GM23248 (cell line): ENCODE measurements at regions not wholly inside any gene's neighbourhood (a gene's known extent, or its start where the extent isn't known, plus 50 kb on each side); places are given as distances from the start of the nearest gene placed in this dataset.

Experiments used
- DNase-seq: peaks from one replicate; pipeline ENCODE4 v3.0.0-alpha.2; 2015
- H2AFZ ChIP-seq: fragments of 200-600 bp; sonication (generic); 2 replicates; pipeline ENCODE4 v1.6.1; 2016; ENCODE audit warnings: antibody characterized with exemption
- H3F3A ChIP-seq: fragments of 200-600 bp; sonication (generic); 2 replicates; pipeline ENCODE4 v1.6.1; 2016; ENCODE audit warnings: mild to moderate bottlenecking, antibody characterized with exemption, mixed run types; ENCODE audit not compliant: insufficient read depth
- H3K27ac ChIP-seq: fragments of 200-600 bp; sonication (generic); 2 replicates; pipeline ENCODE4 v1.5.1; 2016; ENCODE audit warnings: mild to moderate bottlenecking
- H3K27me3 ChIP-seq: fragments of 200-600 bp; sonication (generic); replicated peaks from 2 replicates; pipeline ENCODE4 v1.6.1; 2016; ENCODE audit warnings: mild to moderate bottlenecking; ENCODE audit not compliant: insufficient read depth
- H3K36me3 ChIP-seq: fragments of 200-600 bp; sonication (generic); 2 replicates; pipeline ENCODE4 v1.6.1; 2016; ENCODE audit warnings: low read depth, mild to moderate bottlenecking
- H3K4me1 ChIP-seq: fragments of 200-600 bp; sonication (generic); 2 replicates; pipeline ENCODE4 v1.6.1; 2016; ENCODE audit warnings: mild to moderate bottlenecking; ENCODE audit not compliant: insufficient read depth
- H3K4me2 ChIP-seq: fragments of 200-600 bp; sonication (generic); one replicate; pipeline ENCODE4 v1.6.1; 2016; ENCODE audit warnings: mild to moderate bottlenecking; ENCODE audit not compliant: unreplicated experiment
- H3K4me3 ChIP-seq: fragments of 200-600 bp; sonication (generic); 2 replicates; pipeline ENCODE4 v1.5.1; 2016; ENCODE audit warnings: mild to moderate bottlenecking
- H3K79me2 ChIP-seq: fragments of 200-600 bp; sonication (generic); 2 replicates; pipeline ENCODE4 v1.6.1; 2016; ENCODE audit warnings: mild to moderate bottlenecking; ENCODE audit not compliant: insufficient read depth
- H3K9ac ChIP-seq: fragments of 200-600 bp; sonication (generic); 2 replicates; pipeline ENCODE4 v1.6.1; 2016; ENCODE audit warnings: mild to moderate bottlenecking
- H3K9me2 ChIP-seq: fragments of 200-600 bp; sonication (generic); 2 replicates; pipeline ENCODE4 v1.6.1; 2016; ENCODE audit warnings: mixed run types, mild to moderate bottlenecking, moderate library complexity; ENCODE audit not compliant: insufficient read depth
- H3K9me3 ChIP-seq: fragments of 200-600 bp; sonication (generic); one replicate; pipeline ENCODE4 v1.6.1; 2017; ENCODE audit warnings: low read depth
- H4K20me1 ChIP-seq: fragments of 200-600 bp; sonication (generic); 2 replicates; pipeline ENCODE4 v1.6.0; 2016; ENCODE audit not compliant: insufficient read depth
- EZH2 ChIP-seq: fragments of 200-600 bp; sonication (generic); IDR thresholded peaks from 2 replicates; pipeline ENCODE4 v1.6.1; 2018; ENCODE audit warnings: antibody characterized with exemption, mild to moderate bottlenecking; ENCODE audit not compliant: insufficient read depth, poor library complexity, severe bottlenecking
- EZH2phosphoT487 ChIP-seq: fragments of 200-600 bp; sonication (generic); IDR thresholded peaks from 2 replicates; pipeline ENCODE4 v1.6.1; 2018; ENCODE audit warnings: antibody characterized with exemption, moderate library complexity, mild to moderate bottlenecking, low read depth; ENCODE audit not compliant: insufficient read depth
- WGBS, 2 experiments: methylation state at CpG; one replicate each; pipeline ENCODE4 v1.1.6; 2015 to 2017; ENCODE audit warnings: low lambda C conversion rate in 2 of 2, low coverage in 1 of 2; ENCODE audit errors: missing lambda C conversion rate in 2 of 2; 5-methylcytosine and 5-hydroxymethylcytosine counted together
- in situ Hi-C: fragments of 300-500 bp; cut with MboI; formaldehyde crosslinking; loops from 2 replicates; pipeline ENCODE4 v1.15.0; 2020

GRCh38 chr10:47160967-47161366 lies 139.0 kb upstream of the GDF10 start:
- H3K9ac ChIP-seq = no peak overlapping the region
- no peak overlapping the region for H2AFZ ChIP-seq
- no peaks in the 10 kb centered on the region for H3K27me3 ChIP-seq
- in situ Hi-C loops = no loop called here
- no peak overlapping the region for H3K27ac ChIP-seq
- no peaks in the 10 kb centered on the region for H3K9me3 ChIP-seq
- H3K9me2 ChIP-seq = no peaks in the 10 kb centered on the region
- H3K79me2 ChIP-seq = no peaks in the 10 kb centered on the region
- no peaks in the 10 kb centered on the region for H3K36me3 ChIP-seq
- H3K4me1 ChIP-seq = peaks cover 18% of the 10 kb centered on the region
- H3K4me3 ChIP-seq = no peak overlapping the region
- DNase-seq = no peak
- no peak overlapping the region for H3K4me2 ChIP-seq
- H3F3A ChIP-seq = peaks cover 1% of the 10 kb centered on the region; the same call in 1 of the 2 replicates
- 71 to 74% methylated on average over 4 of the region's 4 CpGs for WGBS, 2 experiments
- H4K20me1 ChIP-seq = no peaks in the 10 kb centered on the region
- TF ChIP-seq EZH2 (no peak), EZH2phosphoT487 (no peak)

GRCh38 chr10:47161465-47161864 lies 138.5 kb upstream of the GDF10 start:
- no peaks in the 10 kb centered on the region for H3K79me2 ChIP-seq
- no peaks in the 10 kb centered on the region for H3K27me3 ChIP-seq

GRCh38 chr10:47164126-47164799 lies 135.7 kb upstream of the GDF10 start:
- no peaks in the 10 kb centered on the region for H3K79me2 ChIP-seq
- no peaks in the 10 kb centered on the region for H4K20me1 ChIP-seq
- no peaks in the 10 kb centered on the region for H3K27me3 ChIP-seq
- no peaks in the 10 kb centered on the region for H3K9me3 ChIP-seq
- H3K4me2 ChIP-seq = no peak overlapping the region
- H3F3A ChIP-seq = peaks cover 19% of the 10 kb centered on the region
- no peak overlapping the region for H3K4me3 ChIP-seq
- no peak overlapping the region for H3K9ac ChIP-seq
- WGBS, 2 experiments = 81 to 82% methylated on average over 9 of the region's 9 CpGs
- peak; percentile 75 for DNase-seq
- H2AFZ ChIP-seq = no peak overlapping the region
- H3K27ac ChIP-seq = no peak overlapping the region
- H3K9me2 ChIP-seq = no peaks in the 10 kb centered on the region
- in situ Hi-C loops = no loop called here
- no peaks in the 10 kb centered on the region for H3K36me3 ChIP-seq
- TF ChIP-seq EZH2phosphoT487 (no peak), EZH2 (no peak)
- peaks cover 33% of the 10 kb centered on the region for H3K4me1 ChIP-seq

More at GRCh38 chr10:47161465-47161864, 138.5 kb upstream of the GDF10 start:
- H3F3A ChIP-seq = peaks cover 6% of the 10 kb centered on the region
- H3K4me2 ChIP-seq = no peak overlapping the region
- H3K4me3 ChIP-seq = no peak overlapping the region
- WGBS, 2 experiments = 43 to 47% methylated on average over 4 of the region's 4 CpGs
- no peaks in the 10 kb centered on the region for H4K20me1 ChIP-seq
- H3K4me1 ChIP-seq = peaks cover 21% of the 10 kb centered on the region
- no peak overlapping the region for H2AFZ ChIP-seq
- TF ChIP-seq EZH2 (no peak), EZH2phosphoT487 (no peak)
- H3K9me3 ChIP-seq = no peaks in the 10 kb centered on the region
- no peaks in the 10 kb centered on the region for H3K9me2 ChIP-seq
- in situ Hi-C loops = no loop called here
- no peak overlapping the region for H3K27ac ChIP-seq
- DNase-seq = no peak
- H3K9ac ChIP-seq = no peak overlapping the region
- no peaks in the 10 kb centered on the region for H3K36me3 ChIP-seq

GRCh38 chr10:47164800-47165128 lies 135.2 kb upstream of the GDF10 start:
- Histone ChIP-seq H3K4me1 (peaks cover 33% of the 10 kb centered on the region), H3K36me3 (no peaks in the 10 kb centered on the region), H3K9me3 (no peaks in the 10 kb centered on the region), H3K4me2 (no peak overlapping the region), H3K9me2 (no peaks in the 10 kb centered on the region), H3K27me3 (no peaks in the 10 kb centered on the region), H3K9ac (no peak overlapping the region), H3K4me3 (no peak overlapping the region), H3K79me2 (no peaks in the 10 kb centered on the region), H4K20me1 (no peaks in the 10 kb centered on the region), H2AFZ (no peak overlapping the region), H3K27ac (no peak overlapping the region), H3F3A (peaks cover 19% of the 10 kb centered on the region)
- 78 to 79% methylated on average over 3 of the region's 3 CpGs for WGBS, 2 experiments
- in situ Hi-C loops = no loop called here
- no peak for TF ChIP-seq EZH2
- TF ChIP-seq EZH2phosphoT487 = no peak
- no peak for DNase-seq
